RKO (cell line): ENCODE measurements at regions not wholly inside any gene's neighbourhood (a gene's known extent, or its start where the extent isn't known, plus 50 kb on each side); places are given as distances from the start of the nearest gene placed in this dataset.
"Not testable (repeated sequence)": the region's sequence is repeated elsewhere in the genome, so short reads cannot be mapped to it uniquely, and the experiment has no call there.

Source experiments
- DNase-seq: peaks from one replicate; pipeline ENCODE4 v3.0.0-alpha.2; 2016; ENCODE audit warnings: low spot score

- no peak for DNase-seq
Measured at GRCh38 chr20:19834783-19835182, 76.7 kb downstream of the RIN2 start.

GRCh38 chr20:19835533-19836222 lies 77.6 kb downstream of the RIN2 start:
- no peak for DNase-seq

DNA sequence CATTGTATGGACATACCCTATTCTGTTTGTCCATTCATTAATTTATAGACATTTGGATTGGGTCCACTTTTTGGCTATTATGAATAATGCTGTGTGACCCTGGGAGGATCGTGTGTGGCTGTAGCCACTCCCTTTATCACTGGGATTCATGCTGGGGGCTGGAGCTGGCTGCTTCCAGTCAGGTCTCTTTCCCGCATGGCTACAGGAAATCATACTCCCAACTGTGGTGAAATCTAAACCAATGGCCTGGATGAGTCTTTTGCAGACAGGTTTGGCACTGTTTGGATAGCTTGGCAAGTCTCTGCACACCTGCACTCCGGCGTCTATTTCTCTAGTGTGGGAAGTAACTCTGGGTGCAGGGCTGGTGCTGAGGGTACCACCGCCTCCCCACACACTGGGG lies 80.4 kb downstream of the RIN2 start:
- DNase-seq = no peak

- DNase-seq = no peak
Measured at GRCh38 chr20:19839053-19839452, 81.0 kb downstream of the RIN2 start.

GRCh38 chr20:19840111-19840710 lies 82.2 kb downstream of the RIN2 start:
- DNase-seq = no peak

- no peak for DNase-seq
Measured at GRCh38 chr20:19841740-19842139, 83.7 kb downstream of the RIN2 start.

DNA sequence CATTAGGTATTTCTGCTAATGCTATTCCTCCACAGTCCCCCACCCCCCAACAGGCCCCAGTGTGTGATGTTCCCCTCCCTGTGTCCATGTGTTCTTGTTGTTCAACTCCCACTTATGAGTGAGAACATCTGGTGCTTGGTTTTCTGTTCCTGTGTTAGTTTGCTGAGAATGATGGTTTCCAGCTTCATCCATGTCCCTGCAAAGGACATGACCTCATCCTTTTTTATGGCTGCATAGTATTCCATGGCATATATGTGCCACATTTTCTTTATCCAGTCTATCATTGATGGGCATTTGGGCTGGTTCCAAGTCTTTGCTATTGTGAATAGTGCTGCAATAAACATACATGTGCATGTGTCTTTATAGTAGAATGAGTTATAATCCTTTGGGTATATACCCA lies 86.8 kb downstream of the RIN2 start:
- not testable (repeated sequence) for DNase-seq

- no peak for DNase-seq
Measured at GRCh38 chr20:19847383-19847782, 89.3 kb downstream of the RIN2 start.

GRCh38 chr20:19849341-19850197 lies 91.5 kb downstream of the RIN2 start:
- no peak for DNase-seq

DNA sequence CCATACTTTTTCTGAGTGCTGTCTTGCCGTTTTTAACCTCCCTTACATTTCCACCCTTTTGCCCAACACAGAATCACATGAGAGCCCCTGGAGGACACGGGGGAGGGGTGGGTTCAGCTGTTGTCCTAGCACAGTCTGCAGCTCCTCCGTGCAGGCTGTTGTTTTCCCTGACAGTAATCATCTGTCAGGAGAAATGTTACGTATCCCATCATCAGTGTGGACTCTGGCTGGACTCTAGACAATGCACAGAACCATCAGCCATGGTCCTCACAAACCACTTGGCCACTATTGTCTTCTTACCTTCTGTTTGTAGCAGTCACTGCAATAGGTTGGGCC lies 92.1 kb downstream of the RIN2 start:
- no peak for DNase-seq

- no peak for DNase-seq
Measured at GRCh38 chr20:19851861-19852260, 93.8 kb downstream of the RIN2 start.

DNA sequence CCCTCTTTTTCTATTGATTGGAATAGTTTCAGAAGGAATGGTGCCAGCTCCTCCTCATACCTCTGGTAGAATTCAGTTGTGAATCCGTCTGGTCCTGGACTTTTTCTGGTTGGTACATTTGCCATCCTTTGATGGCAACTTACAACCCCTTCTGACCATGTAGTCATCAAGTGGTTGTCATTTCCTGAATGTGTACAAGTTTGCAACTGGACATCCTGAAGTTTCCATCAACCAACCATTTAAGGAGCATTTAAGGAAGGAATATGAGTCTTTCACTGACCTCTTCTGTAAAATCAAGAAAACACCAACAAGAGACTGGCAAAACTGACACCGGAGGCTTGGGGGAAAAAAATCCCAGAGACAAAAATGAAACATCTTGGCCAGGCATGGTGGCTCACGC lies 97.4 kb downstream of the RIN2 start:
- no peak for DNase-seq

DNA sequence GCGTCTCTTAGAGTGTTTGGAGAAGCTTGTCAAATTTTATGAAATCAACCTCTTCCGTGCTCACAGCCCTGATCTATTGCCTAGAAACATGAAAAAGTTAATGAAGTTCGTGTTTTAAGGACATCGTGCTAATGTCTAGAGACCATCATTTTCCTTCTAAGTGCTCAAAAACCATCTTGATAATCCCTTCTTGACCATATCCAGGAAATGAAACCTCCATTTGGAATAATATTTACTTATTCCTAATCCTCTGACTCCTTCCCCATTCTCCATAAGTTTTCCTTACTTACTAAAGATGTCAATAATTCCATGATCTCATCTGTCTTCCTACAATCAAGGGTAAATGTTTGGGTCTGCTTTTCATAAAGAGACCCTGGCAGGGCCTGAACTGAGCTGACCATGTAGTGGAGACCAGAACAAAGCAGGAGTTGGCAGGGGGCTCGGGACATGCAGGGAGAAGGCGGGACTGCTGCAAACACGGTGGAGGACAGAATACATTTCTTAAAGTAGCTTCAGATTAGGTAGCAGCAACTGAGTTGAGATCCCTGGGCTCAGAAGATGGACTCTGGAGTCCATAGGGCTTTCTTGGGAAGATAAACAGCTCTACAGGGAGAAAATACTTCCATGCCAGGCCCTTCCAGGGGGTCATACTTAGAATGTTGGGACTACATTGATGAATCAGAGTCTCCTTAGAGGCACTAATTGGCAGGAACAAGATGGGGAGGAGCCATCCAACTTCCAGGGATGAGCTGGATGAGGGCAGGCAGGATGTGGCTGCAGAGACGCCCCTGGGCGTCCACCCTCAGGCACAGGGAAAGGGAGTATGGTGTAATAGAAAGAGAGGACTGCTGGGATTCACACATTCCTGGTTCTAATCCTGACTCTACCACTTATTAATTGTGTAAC lies 100.7 kb downstream of the RIN2 start:
- DNase-seq = no peak

DNA sequence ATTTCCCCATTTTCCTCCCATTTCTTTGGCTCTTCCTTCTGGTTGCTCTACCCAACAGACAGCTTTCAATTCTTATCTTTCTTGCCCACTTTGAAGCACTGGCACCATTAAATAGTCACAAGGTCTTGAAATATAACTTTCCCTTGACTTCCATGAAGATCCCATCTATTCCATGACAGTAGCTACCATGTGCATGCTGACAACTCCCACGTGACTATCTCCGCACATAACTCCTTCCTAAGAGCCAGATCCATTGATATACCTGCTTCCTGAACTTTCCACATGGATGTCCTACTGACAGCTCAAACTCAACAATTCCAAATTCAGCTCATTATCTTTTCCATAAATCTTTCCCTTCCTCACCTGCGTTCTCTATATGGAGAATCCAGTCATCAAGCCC lies 101.4 kb downstream of the RIN2 start:
- DNase-seq = no peak

- DNase-seq = no peak
Measured at GRCh38 chr20:19860737-19861136, 102.7 kb downstream of the RIN2 start.

DNA sequence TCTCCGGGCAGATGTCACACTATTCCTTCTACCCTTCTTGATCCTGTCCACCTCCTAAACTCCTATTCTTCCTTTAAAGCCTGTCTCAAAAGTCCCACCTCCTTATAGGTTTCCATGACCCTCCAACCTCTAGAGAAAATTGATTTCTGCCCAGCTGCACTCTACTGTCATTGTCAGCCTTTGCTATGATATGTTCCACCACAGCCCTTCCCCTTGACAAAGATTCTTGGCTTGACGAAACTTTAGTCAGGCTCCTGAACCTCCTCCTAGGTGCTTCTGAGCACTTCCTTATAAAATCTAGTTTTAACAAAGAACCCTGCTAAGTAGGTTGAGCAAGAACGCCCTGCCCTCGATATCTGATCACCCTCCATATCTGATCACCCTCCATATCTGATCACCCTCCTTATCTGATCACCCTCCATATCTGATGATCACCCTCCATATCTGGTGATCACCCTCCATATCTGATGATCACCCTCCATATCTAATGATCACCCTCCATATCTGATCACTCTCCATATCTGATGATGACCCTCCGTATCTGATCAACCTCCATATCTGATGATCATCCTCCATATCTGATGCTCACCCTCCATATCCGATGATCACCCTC lies 103.2 kb downstream of the RIN2 start:
- no peak for DNase-seq

DNA sequence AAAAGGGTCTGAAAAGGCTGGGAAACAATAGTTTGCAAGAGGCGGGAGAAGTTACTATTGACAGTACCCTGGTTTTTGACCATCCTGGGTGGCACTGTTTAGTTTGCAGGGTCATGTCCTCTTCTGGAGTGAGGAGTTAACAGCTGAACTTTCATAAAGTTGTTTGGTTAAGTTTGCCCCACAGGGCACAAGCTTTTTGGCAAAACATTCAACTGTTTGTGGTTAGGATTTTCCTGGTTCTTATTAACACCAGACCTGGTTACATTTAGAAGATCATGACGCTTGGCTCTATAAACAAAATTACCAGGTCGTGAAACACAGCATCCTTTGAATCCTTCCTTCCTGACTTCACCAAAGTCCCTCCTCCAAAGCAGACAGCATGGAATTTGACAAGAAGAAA lies 106.1 kb downstream of the RIN2 start:
- DNase-seq = no peak

- DNase-seq = no peak
Measured at GRCh38 chr20:19866070-19866469, 108.0 kb downstream of the RIN2 start.

DNA sequence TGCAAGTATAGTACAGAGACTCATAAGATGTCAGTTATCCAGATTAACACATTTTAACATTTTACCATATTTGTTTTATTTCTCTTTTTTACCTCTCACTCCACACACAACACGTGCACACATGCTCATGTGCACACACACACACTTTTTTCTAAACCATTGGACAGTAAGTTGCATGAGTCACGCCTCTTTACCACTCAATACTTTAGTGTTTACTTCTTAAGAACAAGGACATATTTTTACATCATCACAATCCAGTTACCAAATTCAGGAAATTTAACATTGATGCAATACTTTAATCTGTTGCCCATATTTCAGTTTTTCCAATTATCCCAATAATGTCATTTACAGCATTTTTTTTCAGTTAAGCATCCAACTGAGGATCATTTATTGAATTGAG lies 109.0 kb downstream of the RIN2 start:
- DNase-seq = no peak

DNA sequence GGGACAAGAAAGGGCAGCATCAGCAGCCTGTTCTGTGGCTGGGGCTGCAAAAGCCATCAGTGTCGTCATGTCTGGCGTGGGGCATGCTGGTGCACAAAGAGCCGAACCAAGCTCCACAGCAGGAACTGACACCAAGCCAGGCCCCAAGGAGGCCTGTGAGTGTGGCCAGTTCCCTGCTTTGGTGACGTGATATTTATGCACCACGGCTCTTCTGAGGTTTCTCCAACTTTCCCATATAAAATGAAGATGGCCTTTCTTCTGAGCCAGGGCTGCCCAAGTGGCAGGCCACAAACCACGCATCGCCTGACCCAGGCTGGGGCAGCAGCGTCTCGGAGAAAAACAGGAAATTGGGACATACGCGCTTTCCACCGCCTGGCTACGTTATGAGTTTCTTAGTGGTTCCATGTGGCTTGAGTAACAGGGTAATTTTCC lies 109.9 kb downstream of the RIN2 start:
- no peak for DNase-seq

DNA sequence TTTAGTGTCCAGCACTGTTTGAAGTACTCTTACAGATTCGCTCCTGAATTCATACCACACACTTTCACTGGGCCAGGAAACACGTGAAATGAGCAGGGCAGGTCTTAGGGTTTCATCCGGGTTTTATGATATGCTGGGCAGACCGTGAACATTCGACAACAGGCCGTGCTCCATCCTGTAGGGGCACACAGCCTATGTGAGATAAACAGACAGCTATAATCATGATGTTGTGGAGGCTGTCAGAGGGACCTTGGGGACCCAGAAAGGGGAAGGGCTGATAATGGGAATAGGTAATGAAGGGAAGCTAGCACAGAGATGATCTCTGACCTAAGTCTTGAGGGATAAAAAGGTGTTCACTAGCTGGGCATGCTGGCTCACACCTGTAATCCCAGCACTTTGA lies 110.4 kb downstream of the RIN2 start:
- DNase-seq = no peak

- DNase-seq = no peak
Measured at GRCh38 chr20:19872001-19872400, 113.9 kb downstream of the RIN2 start.
